H9 (cell line): ENCODE measurements at regions not wholly inside any gene's neighbourhood (a gene's known extent, or its start where the extent isn't known, plus 50 kb on each side); places are given as distances from the start of the nearest gene placed in this dataset.
"Not testable (repeated sequence)": the region's sequence is repeated elsewhere in the genome, so short reads cannot be mapped to it uniquely, and the experiment has no call there.

ENCODE experiments used
- DNase-seq: peaks from one replicate; pipeline ENCODE4 v3.0.0-alpha.2; 2017
- H2AFZ ChIP-seq: one replicate; pipeline ENCODE4 v1.6.1; 2013; ENCODE audit warnings: mild to moderate bottlenecking, low read length, control low read depth, moderate library complexity
- H2AK5ac ChIP-seq: 2 replicates; pipeline ENCODE4 v1.6.1; 2013; ENCODE audit warnings: low read length, control low read depth, mixed read lengths; ENCODE audit not compliant: insufficient read length
- H2BK120ac ChIP-seq: one replicate; pipeline ENCODE4 v1.6.1; 2013; ENCODE audit warnings: low read depth, mild to moderate bottlenecking, low read length, control low read depth, inconsistent platforms; ENCODE audit not compliant: poor library complexity, severe bottlenecking
- H2BK12ac ChIP-seq: 2 replicates; pipeline ENCODE4 v1.6.1; 2013; ENCODE audit warnings: low read length, control low read depth, mixed read lengths, low read depth; ENCODE audit not compliant: insufficient read length
- H2BK15ac ChIP-seq: 2 replicates; pipeline ENCODE4 v1.6.1; 2013; ENCODE audit warnings: low read depth, low read length, control low read depth
- H2BK20ac ChIP-seq: one replicate; pipeline ENCODE4 v1.6.1; 2013; ENCODE audit warnings: low read depth, mild to moderate bottlenecking, low read length, control low read depth, inconsistent platforms; ENCODE audit not compliant: poor library complexity, severe bottlenecking
- H2BK5ac ChIP-seq: 2 replicates; pipeline ENCODE4 v1.6.1; 2013; ENCODE audit warnings: low read length, control low read depth, mixed read lengths; ENCODE audit not compliant: insufficient read length
- H3K14ac ChIP-seq: 2 replicates; pipeline ENCODE4 v1.6.1; 2013; ENCODE audit warnings: low read length, control low read depth; ENCODE audit not compliant: insufficient read depth
- H3K18ac ChIP-seq: 2 replicates; pipeline ENCODE4 v1.6.1; 2013; ENCODE audit warnings: low read depth, mild to moderate bottlenecking, mixed read lengths, low read length, control low read depth; ENCODE audit not compliant: insufficient read length
- H3K23ac ChIP-seq: 2 replicates; pipeline ENCODE4 v1.6.1; 2013; ENCODE audit warnings: low read length, control low read depth, mixed read lengths, low read depth; ENCODE audit not compliant: insufficient read length
- H3K23me2 ChIP-seq: 2 replicates; pipeline ENCODE4 v1.6.1; 2013; ENCODE audit warnings: low read depth, mild to moderate bottlenecking, mixed read lengths, low read length, control low read depth; ENCODE audit not compliant: insufficient read length, poor library complexity, severe bottlenecking
- H3K27ac ChIP-seq: 2 replicates; pipeline ENCODE4 v1.5.1; 2013; ENCODE audit warnings: low read length, control low read depth, mixed read lengths, low read depth; ENCODE audit not compliant: insufficient read length
- H3K27me3 ChIP-seq: 2 replicates; pipeline ENCODE4 v1.6.1; 2013; ENCODE audit warnings: low read length, control low read depth, inconsistent platforms; ENCODE audit not compliant: insufficient read depth
- H3K4ac ChIP-seq: 2 replicates; pipeline ENCODE4 v1.6.1; 2013; ENCODE audit warnings: low read depth, mild to moderate bottlenecking, control low read depth, inconsistent platforms, low read length, moderate library complexity
- H3K4me1 ChIP-seq: 2 replicates; pipeline ENCODE4 v1.6.1; 2013; ENCODE audit warnings: low read length, control low read depth, inconsistent platforms; ENCODE audit not compliant: insufficient read depth
- H3K4me2 ChIP-seq: 2 replicates; pipeline ENCODE4 v1.6.1; 2013; ENCODE audit warnings: low read length, control low read depth, mixed read lengths; ENCODE audit not compliant: insufficient read length, insufficient read depth
- H3K56ac ChIP-seq: 2 replicates; pipeline ENCODE4 v1.6.1; 2013; ENCODE audit warnings: low read depth, mild to moderate bottlenecking, mixed read lengths, low read length, control low read depth; ENCODE audit not compliant: insufficient read length
- H3K79me1 ChIP-seq: 2 replicates; pipeline ENCODE4 v1.6.1; 2013; ENCODE audit warnings: low read depth, mild to moderate bottlenecking, moderate library complexity, low read length, control low read depth, inconsistent platforms; ENCODE audit not compliant: insufficient read depth, poor library complexity, severe bottlenecking
- H3K79me2 ChIP-seq: 2 replicates; pipeline ENCODE4 v1.6.1; 2013; ENCODE audit warnings: low read length, control low read depth, inconsistent platforms; ENCODE audit not compliant: insufficient read depth
- H3K9ac ChIP-seq: 2 replicates; pipeline ENCODE4 v1.6.1; 2013; ENCODE audit warnings: low read length, control low read depth, mixed read lengths; ENCODE audit not compliant: insufficient read length; ENCODE audit errors: extremely low read depth
- H3K9me3 ChIP-seq: one replicate; pipeline ENCODE4 v1.6.1; 2013; ENCODE audit warnings: low read depth, low read length, inconsistent platforms; ENCODE audit not compliant: control insufficient read depth
- H3T11ph ChIP-seq: one replicate; pipeline ENCODE4 v1.6.1; 2013; ENCODE audit warnings: mild to moderate bottlenecking, low read length, control low read depth, inconsistent platforms
- H4K20me1 ChIP-seq: one replicate; pipeline ENCODE4 v1.6.1; 2013; ENCODE audit not compliant: control insufficient read depth, insufficient read length, insufficient read depth
- H4K5ac ChIP-seq: 2 replicates; pipeline ENCODE4 v1.6.1; 2013; ENCODE audit warnings: low read depth, mild to moderate bottlenecking, mixed read lengths, low read length, control low read depth; ENCODE audit not compliant: insufficient read length
- H4K8ac ChIP-seq: replicated peaks from 2 replicates; pipeline ENCODE4 v1.6.1; 2013; ENCODE audit warnings: low read length, control low read depth, mixed read lengths, low read depth; ENCODE audit not compliant: insufficient read length
- H4K91ac ChIP-seq: 2 replicates; pipeline ENCODE4 v1.6.1; 2013; ENCODE audit warnings: low read depth, mild to moderate bottlenecking, moderate library complexity, mixed read lengths, low read length, control low read depth; ENCODE audit not compliant: insufficient read length
- H3K27ac Mint-ChIP-seq, 3 experiments: 2 replicates in 2 of 3; 3 replicates in 1 of 3; pipeline ENCODE4 v1.8.0; 2020 to 2021; ENCODE audit warnings: mixed read lengths in 3 of 3, mild to moderate bottlenecking in 1 of 3, moderate library complexity in 1 of 3
- H3K27me3 Mint-ChIP-seq: 2 replicates; pipeline ENCODE4 v1.8.0; 2021; ENCODE audit warnings: low read depth, mild to moderate bottlenecking, moderate library complexity, mixed read lengths
- H3K36me3 Mint-ChIP-seq, 3 experiments: 2 replicates in 2 of 3; 3 replicates in 1 of 3; pipeline ENCODE4 v1.8.0; 2020 to 2021; ENCODE audit warnings: low read depth in 3 of 3, mixed read lengths in 3 of 3; ENCODE audit not compliant: insufficient read depth in 1 of 3
- H3K4me1 Mint-ChIP-seq, 2 experiments: 2 replicates each; pipeline ENCODE4 v1.8.0; 2020; ENCODE audit warnings: mixed read lengths in 2 of 2
- H3K4me3 Mint-ChIP-seq, 2 experiments: 2 replicates in 1 of 2; 3 replicates in 1 of 2; pipeline ENCODE4 v1.8.0; 2020 to 2021; ENCODE audit warnings: mild to moderate bottlenecking in 2 of 2, mixed read lengths in 2 of 2, moderate library complexity in 1 of 2
- H3K9me3 Mint-ChIP-seq, 2 experiments: 2 replicates in 1 of 2; 3 replicates in 1 of 2; pipeline ENCODE4 v1.8.0; 2020; ENCODE audit warnings: mild to moderate bottlenecking in 2 of 2, mixed read lengths in 2 of 2, moderate library complexity in 1 of 2
- WGBS: extraction: QIAGEN DNeasy Blood & Tissue Kit; methylation state at CpG from one replicate; pipeline ENCODE4 v1.1.7; 2013; ENCODE audit warnings: missing lambda C conversion rate, low lambda C conversion rate, mixed read lengths; ENCODE audit not compliant: insufficient read length; ENCODE audit errors: extremely low coverage; 5-methylcytosine and 5-hydroxymethylcytosine counted together
- TF ChIP-seq, protein P1 (sequence below): fragments of 200-600 bp; sonication (generic); conservative IDR thresholded peaks from 3 replicates; pipeline ENCODE4 v1.8.0; 2021; ENCODE audit warnings: antibody characterized with exemption, mild to moderate bottlenecking

GRCh38 chr6:126217497-126217896 is 122.4 kb upstream of the CENPW start:
- no peaks in the 10 kb centered on the region for H4K20me1 ChIP-seq
- no peak overlapping the region for H4K91ac ChIP-seq
- no peak overlapping the region for H2BK15ac ChIP-seq
- Mint-ChIP-seq H3K4me3 (no peak overlapping the region), H3K9me3 (no peaks in the 10 kb centered on the region; a peak in 1 of 5 replicates), H3K27ac (peak overlapping the region in 2 of 3 experiments; percentile 38 to 90; a peak in 3 of 7 replicates), H3K36me3 (no peaks in the 10 kb centered on the region), H3K4me1 (peaks cover 7 to 10% of the 10 kb centered on the region in 2 experiments), H3K27me3 (no peaks in the 10 kb centered on the region)
- no peak for DNase-seq
- no peaks in the 10 kb centered on the region for H3K23me2 ChIP-seq
- no peak overlapping the region for H2BK20ac ChIP-seq
- no peak overlapping the region for H3K56ac ChIP-seq
- H3K4me1 ChIP-seq, result no peaks in the 10 kb centered on the region
- no peaks in the 10 kb centered on the region for H3K9me3 ChIP-seq
- no peak overlapping the region for H4K8ac ChIP-seq
- no peak overlapping the region for H2AK5ac ChIP-seq
- H3K9ac ChIP-seq, result no peak overlapping the region
- no peak overlapping the region for H2AFZ ChIP-seq
- H3T11ph ChIP-seq, result no peak overlapping the region
- no peak overlapping the region for H3K23ac ChIP-seq
- TF ChIP-seq, protein P1, sequence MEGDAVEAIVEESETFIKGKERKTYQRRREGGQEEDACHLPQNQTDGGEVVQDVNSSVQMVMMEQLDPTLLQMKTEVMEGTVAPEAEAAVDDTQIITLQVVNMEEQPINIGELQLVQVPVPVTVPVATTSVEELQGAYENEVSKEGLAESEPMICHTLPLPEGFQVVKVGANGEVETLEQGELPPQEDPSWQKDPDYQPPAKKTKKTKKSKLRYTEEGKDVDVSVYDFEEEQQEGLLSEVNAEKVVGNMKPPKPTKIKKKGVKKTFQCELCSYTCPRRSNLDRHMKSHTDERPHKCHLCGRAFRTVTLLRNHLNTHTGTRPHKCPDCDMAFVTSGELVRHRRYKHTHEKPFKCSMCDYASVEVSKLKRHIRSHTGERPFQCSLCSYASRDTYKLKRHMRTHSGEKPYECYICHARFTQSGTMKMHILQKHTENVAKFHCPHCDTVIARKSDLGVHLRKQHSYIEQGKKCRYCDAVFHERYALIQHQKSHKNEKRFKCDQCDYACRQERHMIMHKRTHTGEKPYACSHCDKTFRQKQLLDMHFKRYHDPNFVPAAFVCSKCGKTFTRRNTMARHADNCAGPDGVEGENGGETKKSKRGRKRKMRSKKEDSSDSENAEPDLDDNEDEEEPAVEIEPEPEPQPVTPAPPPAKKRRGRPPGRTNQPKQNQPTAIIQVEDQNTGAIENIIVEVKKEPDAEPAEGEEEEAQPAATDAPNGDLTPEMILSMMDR, result no peak
- no peak overlapping the region for H4K5ac ChIP-seq
- H3K4me2 ChIP-seq, result no peak overlapping the region
- WGBS, result no CpG with 5 or more reads among the region's 3 CpGs
- no peak overlapping the region for H3K27ac ChIP-seq
- no peak overlapping the region for H2BK5ac ChIP-seq
- no peaks in the 10 kb centered on the region for H3K27me3 ChIP-seq
- H3K79me2 ChIP-seq, result no peaks in the 10 kb centered on the region
- H3K18ac ChIP-seq, result no peak overlapping the region
- no peak overlapping the region for H3K14ac ChIP-seq
- no peaks in the 10 kb centered on the region for H3K79me1 ChIP-seq
- H2BK120ac ChIP-seq, result no peak overlapping the region
- H3K4ac ChIP-seq, result no peak overlapping the region
- H2BK12ac ChIP-seq, result no peak overlapping the region

DNA sequence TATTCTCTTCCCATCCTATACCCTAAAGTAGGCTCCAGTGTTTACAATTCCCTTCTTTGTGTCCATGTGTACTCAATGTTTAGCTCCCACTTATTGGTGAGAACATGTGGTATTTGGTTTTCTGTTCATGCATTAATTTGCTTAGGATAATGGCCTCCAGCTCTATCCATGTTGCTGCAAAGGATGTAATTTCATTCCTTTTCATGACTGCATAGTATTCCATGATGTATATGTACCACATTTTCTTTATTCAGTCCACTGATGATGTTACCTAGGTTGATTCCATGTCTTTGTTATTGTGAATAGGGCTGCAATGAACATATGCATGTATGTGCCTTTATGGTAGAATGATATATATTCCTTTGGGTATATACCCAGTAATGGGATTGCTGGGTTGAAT is 119.0 kb upstream of the CENPW start:
- not testable (repeated sequence) for H2AK5ac ChIP-seq, H3K56ac ChIP-seq, DNase-seq, H3K9me3 ChIP-seq, H2AFZ ChIP-seq, H3K9me3 Mint-ChIP-seq, H3K9ac ChIP-seq, H2BK20ac ChIP-seq, H3K79me1 ChIP-seq, H3K27ac Mint-ChIP-seq, H2BK12ac ChIP-seq, H3K14ac ChIP-seq, H3T11ph ChIP-seq, H3K27ac ChIP-seq, H3K27me3 Mint-ChIP-seq, H3K36me3 Mint-ChIP-seq, H3K4me2 ChIP-seq, H4K8ac ChIP-seq, H4K20me1 ChIP-seq, H4K91ac ChIP-seq, H3K79me2 ChIP-seq, H3K4me1 ChIP-seq, H3K4ac ChIP-seq, H2BK120ac ChIP-seq, H3K23ac ChIP-seq, H3K27me3 ChIP-seq, H3K4me3 Mint-ChIP-seq, H3K23me2 ChIP-seq, H2BK15ac ChIP-seq, H4K5ac ChIP-seq, H2BK5ac ChIP-seq, H3K18ac ChIP-seq
- H3K4me1 Mint-ChIP-seq, result peaks cover 7 to 10% of the 10 kb centered on the region in 2 experiments
